GM21360 (cell line): ENCODE measurements at regions not wholly inside any gene's neighbourhood (a gene's known extent, or its start where the extent isn't known, plus 50 kb on each side); places are given as distances from the start of the nearest gene placed in this dataset.
"Not testable (repeated sequence)": the region's sequence is repeated elsewhere in the genome, so short reads cannot be mapped to it uniquely, and the experiment has no call there.

Source experiments
- ATAC-seq: cut with Tn5 transposase; IDR thresholded peaks from one replicate; pipeline ENCODE4 v1.9.1; 2021; ENCODE audit warnings: mild to moderate bottlenecking, moderate library complexity; ENCODE audit not compliant: unreplicated experiment

- ATAC-seq: no peak
Measured at GRCh38 chr7:112985377-112985987, 101.1 kb downstream of the GPR85 start.

- peak; percentile 68 for ATAC-seq
Measured at GRCh38 chr7:112982441-112983063, 104.1 kb downstream of the GPR85 start.

GRCh38 chr7:112981966-112982365, 104.7 kb downstream of the GPR85 start:
- peak; percentile 29 for ATAC-seq

- ATAC-seq: not testable (repeated sequence)
Measured at GRCh38 chr7:112979055-112979454, 107.6 kb downstream of the GPR85 start.

GRCh38 chr7:112977244-112977955, 109.2 kb downstream of the GPR85 start:
- not testable (repeated sequence) for ATAC-seq

GRCh38 chr7:112970771-112971170, 115.9 kb downstream of the GPR85 start:
- ATAC-seq: no peak

GRCh38 chr7:112969946-112970345, 116.7 kb downstream of the GPR85 start:
- no peak for ATAC-seq

- no peak for ATAC-seq
Measured at GRCh38 chr7:112965506-112965905, 121.1 kb downstream of the GPR85 start.

- no peak for ATAC-seq
Measured at GRCh38 chr7:112963634-112964033, 123.0 kb downstream of the GPR85 start.

- no peak for ATAC-seq
Measured at GRCh38 chr7:112962815-112963214, 123.8 kb downstream of the GPR85 start.

- ATAC-seq: no peak
Measured at GRCh38 chr7:112959276-112959675, 127.4 kb downstream of the GPR85 start.

- no peak for ATAC-seq
Measured at GRCh38 chr7:112958775-112959174, 127.9 kb downstream of the GPR85 start.

- ATAC-seq: no peak
Measured at GRCh38 chr7:112957901-112958300, 128.7 kb downstream of the GPR85 start.

- ATAC-seq: not testable (repeated sequence)
Measured at GRCh38 chr7:112953031-112953430, 133.6 kb downstream of the GPR85 start.

GRCh38 chr7:112951070-112951469, 135.6 kb downstream of the GPR85 start:
- no peak for ATAC-seq

- ATAC-seq: not testable (repeated sequence)
Measured at GRCh38 chr7:112949682-112950081, 136.9 kb downstream of the GPR85 start.

- ATAC-seq: no peak
Measured at GRCh38 chr7:112946350-112946749, 140.3 kb downstream of the GPR85 start.

GRCh38 chr7:112945046-112945445, 141.6 kb downstream of the GPR85 start:
- ATAC-seq: no peak

- no peak for ATAC-seq
Measured at GRCh38 chr7:112942981-112943380, 143.6 kb downstream of the GPR85 start.

- ATAC-seq: not testable (repeated sequence)
Measured at GRCh38 chr7:112942125-112942524, 144.5 kb downstream of the GPR85 start.

- peak; percentile 32 for ATAC-seq
Measured at GRCh38 chr7:112940314-112940732, 146.3 kb downstream of the GPR85 start.
